GM20000 (cell line): ENCODE measurements at regions not wholly inside any gene's neighbourhood (a gene's known extent, or its start where the extent isn't known, plus 50 kb on each side); places are given as distances from the start of the nearest gene placed in this dataset.

Experiments used
- DNase-seq: peaks from one replicate; pipeline ENCODE4 v3.0.0; 2012; ENCODE audit warnings: low spot score
- TF ChIP-seq, protein P1 (sequence below): IDR thresholded peaks from 2 replicates; pipeline ENCODE4 v1.5.1; 2012; ENCODE audit warnings: mild to moderate bottlenecking, control low read depth; ENCODE audit errors: extremely low read depth, missing control alignments

DNA sequence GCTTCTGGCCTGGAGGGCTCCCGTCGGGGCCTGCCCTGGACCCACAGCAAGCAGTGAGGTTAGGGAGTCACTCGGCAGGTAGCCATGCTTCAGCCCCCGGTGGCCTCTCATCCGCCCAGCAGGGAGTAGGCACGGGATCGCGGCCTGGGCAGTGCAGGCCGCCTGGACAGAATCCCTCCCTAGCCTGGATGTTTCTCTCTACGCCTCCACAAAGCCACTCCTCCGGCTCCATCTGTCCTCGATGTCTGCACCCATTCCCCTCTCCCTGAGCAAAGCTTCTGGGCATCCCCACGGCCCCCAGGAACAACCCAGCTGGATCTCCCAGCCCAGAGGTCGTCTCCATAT lies 145.2 kb downstream of the RBFOX3 start:
- TF ChIP-seq, protein P1, sequence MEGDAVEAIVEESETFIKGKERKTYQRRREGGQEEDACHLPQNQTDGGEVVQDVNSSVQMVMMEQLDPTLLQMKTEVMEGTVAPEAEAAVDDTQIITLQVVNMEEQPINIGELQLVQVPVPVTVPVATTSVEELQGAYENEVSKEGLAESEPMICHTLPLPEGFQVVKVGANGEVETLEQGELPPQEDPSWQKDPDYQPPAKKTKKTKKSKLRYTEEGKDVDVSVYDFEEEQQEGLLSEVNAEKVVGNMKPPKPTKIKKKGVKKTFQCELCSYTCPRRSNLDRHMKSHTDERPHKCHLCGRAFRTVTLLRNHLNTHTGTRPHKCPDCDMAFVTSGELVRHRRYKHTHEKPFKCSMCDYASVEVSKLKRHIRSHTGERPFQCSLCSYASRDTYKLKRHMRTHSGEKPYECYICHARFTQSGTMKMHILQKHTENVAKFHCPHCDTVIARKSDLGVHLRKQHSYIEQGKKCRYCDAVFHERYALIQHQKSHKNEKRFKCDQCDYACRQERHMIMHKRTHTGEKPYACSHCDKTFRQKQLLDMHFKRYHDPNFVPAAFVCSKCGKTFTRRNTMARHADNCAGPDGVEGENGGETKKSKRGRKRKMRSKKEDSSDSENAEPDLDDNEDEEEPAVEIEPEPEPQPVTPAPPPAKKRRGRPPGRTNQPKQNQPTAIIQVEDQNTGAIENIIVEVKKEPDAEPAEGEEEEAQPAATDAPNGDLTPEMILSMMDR: no peak
- DNase-seq: no peak

DNA sequence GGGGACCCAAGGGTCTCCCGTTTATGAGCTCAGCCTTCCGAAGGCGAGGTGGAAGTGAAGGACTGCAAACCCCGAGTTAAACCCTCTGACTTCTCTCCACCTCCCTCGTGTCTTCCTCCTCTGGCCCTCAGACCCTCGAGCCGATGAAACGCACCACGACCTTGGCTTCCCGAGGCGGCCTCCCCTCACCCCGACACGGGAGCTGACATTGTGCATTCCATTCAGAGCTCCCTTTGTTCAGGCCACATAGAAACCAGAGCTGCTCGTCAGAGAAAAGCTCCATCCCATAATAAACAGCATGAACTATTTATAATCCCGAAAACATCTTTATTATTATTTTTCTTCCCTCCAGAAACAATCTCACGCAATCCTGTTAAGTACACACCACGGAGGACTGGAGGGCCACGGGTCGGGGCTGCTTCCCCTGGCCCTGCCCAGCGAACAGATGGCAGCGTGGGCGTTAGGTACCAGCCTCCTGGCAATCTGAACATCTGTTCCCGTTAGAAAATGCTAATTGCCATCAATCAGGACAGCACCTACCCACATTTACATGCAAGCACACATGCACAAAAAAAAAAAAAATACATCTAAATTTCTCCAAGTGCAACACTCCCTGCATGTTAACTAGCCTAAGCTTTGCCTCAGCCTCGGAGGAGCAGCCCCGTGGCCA lies 145.7 kb downstream of the RBFOX3 start:
- no peak for DNase-seq
- TF ChIP-seq, protein P1: no peak

DNA sequence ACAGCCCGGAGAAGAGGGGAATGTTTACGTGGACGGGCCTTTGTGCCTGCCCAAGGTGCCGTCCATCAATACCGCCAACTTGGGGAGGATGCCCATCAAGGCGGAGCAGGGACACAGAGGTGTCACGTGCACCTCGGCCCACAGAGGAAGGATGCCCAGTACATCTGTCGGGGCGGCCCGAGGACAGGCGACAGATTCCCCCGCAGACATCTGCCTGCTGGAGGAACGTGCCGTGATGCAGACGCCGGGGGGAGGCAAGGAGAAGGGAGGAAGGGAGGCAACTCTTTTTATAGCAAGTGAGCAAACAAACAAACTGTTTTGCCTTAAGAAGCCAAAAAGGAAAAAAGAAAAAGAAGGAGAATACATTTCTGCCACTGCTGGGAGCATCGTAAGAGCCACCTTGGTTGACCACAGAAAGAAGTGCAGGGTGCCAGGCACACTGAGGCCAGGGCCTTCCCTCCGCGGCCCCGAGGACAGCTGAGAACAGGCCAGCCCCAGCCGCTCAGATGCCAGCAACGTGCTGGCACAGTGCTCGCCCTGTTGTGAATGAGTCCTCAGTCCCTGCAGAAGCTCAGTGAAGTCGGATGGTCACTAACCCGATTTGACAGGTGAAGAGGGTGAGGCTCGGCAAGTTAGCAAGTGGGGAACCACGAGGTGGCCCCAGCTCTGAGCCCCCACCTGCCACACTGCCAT lies 146.4 kb downstream of the RBFOX3 start:
- TF ChIP-seq, protein P1: no peak
- DNase-seq: no peak

DNA sequence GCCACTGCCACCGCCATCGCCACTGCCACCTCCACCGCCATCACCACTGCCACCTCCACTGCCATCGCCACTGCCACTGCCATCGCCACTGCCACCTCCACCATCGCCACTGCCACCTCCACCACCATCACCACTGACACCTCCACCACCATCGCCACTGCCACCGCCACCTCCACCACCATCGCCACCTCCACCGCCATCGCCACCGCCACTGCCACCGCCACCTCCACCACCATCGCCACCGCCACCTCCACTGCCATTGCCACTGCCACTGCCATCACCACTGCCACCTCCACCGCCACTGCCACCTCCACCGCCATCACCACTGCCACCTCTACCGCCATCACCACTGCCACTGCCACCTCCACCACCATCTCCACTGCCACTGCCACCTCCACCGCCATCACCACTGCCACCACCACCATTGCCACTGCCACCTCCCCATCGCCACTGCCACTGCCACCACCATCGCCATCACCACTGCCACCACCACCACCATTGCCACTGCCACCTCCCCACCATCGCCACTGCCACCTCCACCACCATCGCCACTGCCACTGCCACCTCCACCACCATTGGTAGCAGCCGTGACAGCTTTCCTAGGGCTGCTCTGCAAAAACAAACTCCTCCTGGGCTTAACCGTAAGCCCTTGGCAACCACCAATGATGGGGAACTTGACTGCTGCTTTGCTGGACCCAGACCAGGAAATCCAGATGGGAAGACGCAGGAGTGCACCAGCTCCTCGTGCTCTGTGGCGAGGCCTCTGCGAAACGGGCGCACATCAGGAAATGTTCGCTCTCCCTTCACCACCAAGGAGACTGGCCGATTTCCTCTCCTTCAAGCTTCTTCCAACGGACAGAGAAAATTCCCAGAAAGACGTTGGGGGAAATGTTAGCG lies 147.2 kb downstream of the RBFOX3 start:
- DNase-seq: no peak
- TF ChIP-seq, protein P1: no peak

DNA sequence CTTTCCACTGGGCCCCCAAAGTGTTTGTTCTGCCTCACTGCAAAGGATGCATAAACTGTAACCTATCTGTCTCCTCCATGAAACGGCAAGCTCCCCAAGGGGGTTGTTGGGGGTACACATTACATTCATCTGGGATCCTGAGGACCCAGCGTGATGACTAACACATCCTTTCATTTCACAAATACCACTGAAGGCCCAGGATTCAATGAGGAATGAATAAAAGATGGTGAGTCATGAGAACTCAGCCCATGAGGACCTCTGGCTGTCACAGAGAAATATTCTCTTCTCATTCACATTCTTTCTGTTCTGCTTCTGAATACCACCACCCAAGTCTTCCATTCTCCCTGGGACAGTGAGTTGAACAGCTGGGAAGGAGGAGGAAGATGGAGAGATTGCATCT lies 149.8 kb downstream of the RBFOX3 start:
- TF ChIP-seq, protein P1: no peak
- no peak for DNase-seq

DNA sequence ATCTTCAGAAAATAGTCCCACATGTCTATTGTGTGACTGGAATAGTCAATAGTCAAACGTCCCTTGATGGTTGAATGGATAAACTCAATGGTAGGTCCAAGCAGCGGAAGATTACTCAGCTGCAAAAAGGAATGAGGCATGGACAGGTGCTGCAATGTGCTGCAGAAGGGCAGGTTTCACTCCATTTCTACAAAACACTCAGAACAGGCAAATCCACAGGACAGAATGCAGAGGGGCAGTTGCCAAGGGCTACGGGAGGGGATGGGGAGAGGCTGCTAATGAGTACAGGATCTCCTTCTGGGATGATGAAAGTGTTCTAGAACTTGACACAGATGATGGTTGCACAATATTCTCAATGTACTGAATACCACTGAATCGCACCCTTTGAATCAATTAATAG lies 151.0 kb downstream of the RBFOX3 start:
- TF ChIP-seq, protein P1: no peak
- DNase-seq: no peak
